ENCODE measurements at regions not wholly inside any gene's neighbourhood (a gene's known extent, or its start where the extent isn't known, plus 50 kb on each side); places are given as distances from the start of the nearest gene placed in this dataset.

- no peak overlapping the region for H3K4me3 ChIP-seq (ENCODE audit: extremely low read depth in 1 of 4, insufficient read depth in 2 of 4, low read depth in 3 of 4, low read length in 4 of 4)
- H3K27me3 ChIP-seq (replicated peaks in 1 of 4; ENCODE audit: control insufficient read depth in 3 of 4, extremely low read depth in 1 of 4, insufficient read depth in 3 of 4, low read length in 3 of 4) = no peaks in the 10 kb centered on the region
- no peak overlapping the region for H4K8ac ChIP-seq (ENCODE audit: extremely low read depth, insufficient read depth, low read length)
- no peak overlapping the region for H2AFZ ChIP-seq (ENCODE audit: low read length)
- no peak overlapping the region for H3K4ac ChIP-seq (replicated peaks; ENCODE audit: insufficient read length, low read depth, low read length)
- peak overlapping the region; percentile 61; the same call in 1 of the 2 replicates for H2BK15ac ChIP-seq (ENCODE audit: low read length)
- H2BK5ac ChIP-seq (ENCODE audit: low read depth, low read length) = no peak overlapping the region
- no peak overlapping the region for H2AK5ac ChIP-seq (ENCODE audit: low read depth, low read length)
- H3K9ac ChIP-seq (replicated peaks in 1 of 4; ENCODE audit: extremely low read depth in 1 of 4, low read depth in 3 of 4, low read length in 3 of 4) = no peak overlapping the region
- peaks cover 0 to 5% (median 2%) of the 10 kb centered on the region in 4 experiments; a peak in 2 of 7 replicates for H3K4me1 ChIP-seq (replicated peaks in 1 of 4; ENCODE audit: control insufficient read depth in 3 of 4, insufficient read depth in 4 of 4, low read length in 3 of 4)
- CTCF ChIA-PET (ENCODE audit: partially characterized antibody) = interaction anchor here (0.8 to 1.1 kb wide), 2 partner anchors 10 kb away, joined by 3 to 5 read pairs; no protein-coding TSS in a partner anchor
- H3K9me3 ChIP-seq (ENCODE audit: insufficient read depth in 2 of 2, low read depth in 1 of 2, low read length in 1 of 2) = no peaks in the 10 kb centered on the region
- H4K20me1 ChIP-seq (replicated peaks in 1 of 2; ENCODE audit: control insufficient read depth in 1 of 2, insufficient read depth in 2 of 2, low read length in 2 of 2) = no peaks in the 10 kb centered on the region
- no peak overlapping the region for H3K56ac ChIP-seq (replicated peaks; ENCODE audit: insufficient read length, low read depth, low read length)
- H2BK20ac ChIP-seq (ENCODE audit: low read length) = no peak overlapping the region
- H4K5ac ChIP-seq (ENCODE audit: insufficient read length, low read depth, low read length) = no peak overlapping the region
- no peaks in the 10 kb centered on the region for H3K79me2 ChIP-seq (ENCODE audit: control insufficient read depth in 1 of 2, insufficient read depth in 2 of 2, low read length in 2 of 2)
- FAIRE-seq = no peak
- no peak for DNase-seq (ENCODE audit: low read depth in 1 of 2, low spot score in 2 of 2)
- H3K23ac ChIP-seq (ENCODE audit: insufficient read length) = no peak overlapping the region
- no peak overlapping the region for H3K27ac ChIP-seq (ENCODE audit: low read depth, low read length)
- no peak overlapping the region for H2BK12ac ChIP-seq (ENCODE audit: low read depth, low read length)
- no peak overlapping the region for H3K14ac ChIP-seq (ENCODE audit: insufficient read length)
- H3K18ac ChIP-seq (ENCODE audit: extremely low read depth, low read length) = no peak overlapping the region
- H2BK120ac ChIP-seq (replicated peaks; ENCODE audit: low read depth, low read length) = no peak overlapping the region
- POLR2A ChIA-PET (ENCODE audit: partially characterized antibody) = no interaction called here
- H3K4me2 ChIP-seq (ENCODE audit: insufficient read depth in 1 of 2, low read depth in 2 of 2, low read length in 2 of 2) = no peak overlapping the region
- H3K23me2 ChIP-seq (ENCODE audit: low read depth, low read length) = no peaks in the 10 kb centered on the region
- H3K79me1 ChIP-seq (ENCODE audit: low read depth, low read length) = no peaks in the 10 kb centered on the region
- no peaks in the 10 kb centered on the region for H3K36me3 ChIP-seq (ENCODE audit: control insufficient read depth in 2 of 4, insufficient read depth in 4 of 4, low read length in 3 of 4)
- H4K91ac ChIP-seq (replicated peaks; ENCODE audit: insufficient read length, low read length) = no peak overlapping the region
- 94% methylated on average over 5 of the region's 5 CpGs; no CpG with 5 or more reads in 1 of the 2 experiments for WGBS, 2 experiments (ENCODE audit: extremely low coverage in 1 of 2, insufficient coverage in 1 of 2, insufficient read length in 1 of 2, insufficient replicate concordance in 2 of 2, low coverage in 1 of 2, low lambda C conversion rate in 2 of 2, missing lambda C conversion rate in 1 of 2)
- no peak for TF ChIP-seq GABPA (IDR thresholded peaks at IDR 0.05; ENCODE audit: borderline replicate concordance, insufficient read depth, low read length)
- no peak for TF ChIP-seq KDM4A (IDR thresholded peaks at IDR 0.05; ENCODE audit: low read depth, low read length, severe bottlenecking)
- no peak for TF ChIP-seq YY1 (IDR thresholded peaks at IDR 0.05; ENCODE audit: low read depth, low read length)
- no peak for TF ChIP-seq BACH1 (IDR thresholded peaks at IDR 0.05; ENCODE audit: low read length)
- TF ChIP-seq CBX5 (IDR thresholded peaks at IDR 0.05; ENCODE audit: low read depth, low read length) = no peak
- TF ChIP-seq MAFK (IDR thresholded peaks at IDR 0.05; ENCODE audit: low read depth, low read length) = no peak
- TF ChIP-seq, protein P1, sequence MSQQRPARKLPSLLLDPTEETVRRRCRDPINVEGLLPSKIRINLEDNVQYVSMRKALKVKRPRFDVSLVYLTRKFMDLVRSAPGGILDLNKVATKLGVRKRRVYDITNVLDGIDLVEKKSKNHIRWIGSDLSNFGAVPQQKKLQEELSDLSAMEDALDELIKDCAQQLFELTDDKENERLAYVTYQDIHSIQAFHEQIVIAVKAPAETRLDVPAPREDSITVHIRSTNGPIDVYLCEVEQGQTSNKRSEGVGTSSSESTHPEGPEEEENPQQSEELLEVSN (IDR thresholded peaks at IDR 0.05) = no peak
- no peak for TF ChIP-seq POLR2A (IDR thresholded peaks at IDR 0.05; ENCODE audit: control extremely low read depth in 1 of 2, low read depth in 2 of 2, low read length in 2 of 2)
- no peak for TF ChIP-seq SUZ12 (IDR thresholded peaks at IDR 0.05; ENCODE audit: low read length)
- TF ChIP-seq, protein P2, sequence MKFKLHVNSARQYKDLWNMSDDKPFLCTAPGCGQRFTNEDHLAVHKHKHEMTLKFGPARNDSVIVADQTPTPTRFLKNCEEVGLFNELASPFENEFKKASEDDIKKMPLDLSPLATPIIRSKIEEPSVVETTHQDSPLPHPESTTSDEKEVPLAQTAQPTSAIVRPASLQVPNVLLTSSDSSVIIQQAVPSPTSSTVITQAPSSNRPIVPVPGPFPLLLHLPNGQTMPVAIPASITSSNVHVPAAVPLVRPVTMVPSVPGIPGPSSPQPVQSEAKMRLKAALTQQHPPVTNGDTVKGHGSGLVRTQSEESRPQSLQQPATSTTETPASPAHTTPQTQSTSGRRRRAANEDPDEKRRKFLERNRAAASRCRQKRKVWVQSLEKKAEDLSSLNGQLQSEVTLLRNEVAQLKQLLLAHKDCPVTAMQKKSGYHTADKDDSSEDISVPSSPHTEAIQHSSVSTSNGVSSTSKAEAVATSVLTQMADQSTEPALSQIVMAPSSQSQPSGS (IDR thresholded peaks at IDR 0.05; ENCODE audit: low read length) = no peak
- TF ChIP-seq PHF8 (conservative IDR thresholded peaks at IDR 0.05; ENCODE audit: low read depth, low read length) = no peak
- no peak for TF ChIP-seq ATF3 (IDR thresholded peaks at IDR 0.05; ENCODE audit: insufficient read depth, low read depth, low read length)
Observed at GRCh38 chr5:174336479-174336878, 291.0 kb downstream of the NSG2 start.
